ENCODE measurements at regions not wholly inside any gene's neighbourhood (a gene's known extent, or its start where the extent isn't known, plus 50 kb on each side); places are given as distances from the start of the nearest gene placed in this dataset.

- TF ChIP-seq POLR2A (IDR thresholded peaks at IDR 0.05) (no peak), CTCF (IDR thresholded peaks at IDR 0.05) (no peak)
These were observed 200.0 kb downstream of the WDR11 start for GRCh38 chr10:121051171-121051570.
